ENCODE measurements at regions not wholly inside any gene's neighbourhood (a gene's known extent, or its start where the extent isn't known, plus 50 kb on each side); places are given as distances from the start of the nearest gene placed in this dataset.

DNA sequence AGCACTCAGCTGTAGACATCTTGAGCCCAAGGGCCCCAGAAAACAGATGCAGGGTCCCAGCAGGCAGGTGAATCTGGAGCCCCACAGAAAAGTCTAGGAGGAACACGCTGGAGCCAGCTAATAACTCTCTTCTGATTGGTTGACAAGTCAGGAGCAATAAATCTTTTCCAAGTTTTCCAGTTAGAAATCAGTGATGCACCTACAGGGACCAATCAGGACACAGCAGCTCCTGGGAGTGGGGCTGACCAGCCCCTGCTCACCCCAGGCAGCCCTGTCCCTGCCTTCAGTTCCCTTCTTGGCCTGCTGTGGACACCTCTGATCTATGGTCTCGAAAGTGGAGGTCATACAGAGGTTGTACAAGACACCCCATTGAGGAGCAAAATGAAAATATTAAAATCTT is 75.7 kb downstream of the KCNF1 start:
- Histone ChIP-seq H3K56ac (replicated peaks; ENCODE audit: insufficient read length, low read depth, low read length) (no peak overlapping the region), H3K4me2 (ENCODE audit: insufficient read depth in 1 of 2, low read depth in 2 of 2, low read length in 2 of 2) (no peak overlapping the region), H2AFZ (ENCODE audit: low read length) (no peak overlapping the region), H4K91ac (replicated peaks; ENCODE audit: insufficient read length, low read length) (no peak overlapping the region), H3K4me3 (ENCODE audit: extremely low read depth in 1 of 4, insufficient read depth in 2 of 4, low read depth in 3 of 4, low read length in 4 of 4) (no peak overlapping the region), H3K4ac (replicated peaks; ENCODE audit: insufficient read length, low read depth, low read length) (no peak overlapping the region), H3K9ac (replicated peaks in 1 of 4; ENCODE audit: extremely low read depth in 1 of 4, low read depth in 3 of 4, low read length in 3 of 4) (no peak overlapping the region), H2BK15ac (ENCODE audit: low read length) (no peak overlapping the region), H3K79me1 (ENCODE audit: low read depth, low read length) (no peaks in the 10 kb centered on the region), H3K23me2 (ENCODE audit: low read depth, low read length) (no peaks in the 10 kb centered on the region), H3K23ac (ENCODE audit: insufficient read length) (no peak overlapping the region), H2BK120ac (replicated peaks; ENCODE audit: low read depth, low read length) (no peak overlapping the region), H2BK12ac (ENCODE audit: low read depth, low read length) (no peak overlapping the region), H3K27me3 (replicated peaks in 1 of 4; ENCODE audit: control insufficient read depth in 3 of 4, extremely low read depth in 1 of 4, insufficient read depth in 3 of 4, low read length in 3 of 4) (no peaks in the 10 kb centered on the region), H2BK5ac (ENCODE audit: low read depth, low read length) (no peak overlapping the region), H3K18ac (ENCODE audit: extremely low read depth, low read length) (no peak overlapping the region), H2AK5ac (ENCODE audit: low read depth, low read length) (no peak overlapping the region), H4K5ac (ENCODE audit: insufficient read length, low read depth, low read length) (no peak overlapping the region), H4K8ac (ENCODE audit: extremely low read depth, insufficient read depth, low read length) (no peak overlapping the region), H3K79me2 (ENCODE audit: control insufficient read depth in 1 of 2, insufficient read depth in 2 of 2, low read length in 2 of 2) (no peaks in the 10 kb centered on the region), H2BK20ac (ENCODE audit: low read length) (no peak overlapping the region), H3K36me3 (ENCODE audit: control insufficient read depth in 2 of 4, insufficient read depth in 4 of 4, low read length in 3 of 4) (no peaks in the 10 kb centered on the region), H3K9me3 (ENCODE audit: insufficient read depth in 2 of 2, low read depth in 1 of 2, low read length in 1 of 2) (no peaks in the 10 kb centered on the region), H3K14ac (ENCODE audit: insufficient read length) (no peak overlapping the region), H3K27ac (ENCODE audit: low read depth, low read length) (no peak overlapping the region), H4K20me1 (replicated peaks in 1 of 2; ENCODE audit: control insufficient read depth in 1 of 2, insufficient read depth in 2 of 2, low read length in 2 of 2) (no peaks in the 10 kb centered on the region), H3K4me1 (replicated peaks in 1 of 4; ENCODE audit: control insufficient read depth in 3 of 4, insufficient read depth in 4 of 4, low read length in 3 of 4) (no peaks in the 10 kb centered on the region)
- ChIA-PET POLR2A (ENCODE audit: partially characterized antibody) (no interaction called here), CTCF (ENCODE audit: partially characterized antibody) (interaction anchor here (1.3 kb wide), 1 partner anchor 152 kb away, joined by 4 read pairs; no protein-coding TSS in a partner anchor)
- 100% methylated on average over 2 of the region's 2 CpGs; no CpG with 5 or more reads in 1 of the 2 experiments for WGBS, 2 experiments (ENCODE audit: extremely low coverage in 1 of 2, insufficient coverage in 1 of 2, insufficient read length in 1 of 2, insufficient replicate concordance in 2 of 2, low coverage in 1 of 2, low lambda C conversion rate in 2 of 2, missing lambda C conversion rate in 1 of 2)
- no peak for TF ChIP-seq CHD1 (IDR thresholded peaks at IDR 0.05; ENCODE audit: low read depth, low read length)
- no peak for TF ChIP-seq EGR1 (IDR thresholded peaks at IDR 0.05; ENCODE audit: borderline replicate concordance, low read depth, low read length)
- TF ChIP-seq RAD21 (IDR thresholded peaks at IDR 0.05 in 1 of 2, conservative IDR thresholded peaks at IDR 0.05 in 1 of 2; ENCODE audit: low read depth in 2 of 2, low read length in 2 of 2): no peak
- TF ChIP-seq CBX8 (IDR thresholded peaks at IDR 0.05; ENCODE audit: borderline replicate concordance, low read depth, low read length): no peak
- TF ChIP-seq NANOG (IDR thresholded peaks at IDR 0.05; ENCODE audit: insufficient read depth, low read depth, low read length, poor library complexity, severe bottlenecking): no peak
- no peak for TF ChIP-seq CHD2 (IDR thresholded peaks at IDR 0.05; ENCODE audit: low read length)
- TF ChIP-seq YY1 (IDR thresholded peaks at IDR 0.05; ENCODE audit: low read depth, low read length): no peak
- TF ChIP-seq, protein P1, sequence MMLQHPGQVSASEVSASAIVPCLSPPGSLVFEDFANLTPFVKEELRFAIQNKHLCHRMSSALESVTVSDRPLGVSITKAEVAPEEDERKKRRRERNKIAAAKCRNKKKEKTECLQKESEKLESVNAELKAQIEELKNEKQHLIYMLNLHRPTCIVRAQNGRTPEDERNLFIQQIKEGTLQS (IDR thresholded peaks at IDR 0.05; ENCODE audit: insufficient read depth, low read depth, low read length): no peak
- no peak for TF ChIP-seq JUN (IDR thresholded peaks at IDR 0.05; ENCODE audit: low read depth, low read length)
- TF ChIP-seq RFX5 (IDR thresholded peaks at IDR 0.05; ENCODE audit: borderline replicate concordance, low read depth, low read length): no peak
- no peak for TF ChIP-seq ZNF274 (IDR thresholded peaks at IDR 0.05; ENCODE audit: borderline replicate concordance, extremely low read depth, low read length)
- no peak for TF ChIP-seq RNF2 (IDR thresholded peaks at IDR 0.05; ENCODE audit: borderline replicate concordance, low read depth, low read length, missing control alignments, poor library complexity, severe bottlenecking)
- no peak for TF ChIP-seq NRF1 (IDR thresholded peaks at IDR 0.05; ENCODE audit: low read depth, low read length)
- TF ChIP-seq SRF (IDR thresholded peaks at IDR 0.05; ENCODE audit: low read depth, low read length): no peak
- TF ChIP-seq TAF1 (IDR thresholded peaks at IDR 0.05; ENCODE audit: low read depth, low read length): no peak
- DNase-seq (ENCODE audit: low read depth in 1 of 2, low spot score in 2 of 2) (no peak), FAIRE-seq (no peak)

All from H1 (cell line).